Central memory CD8-positive, alpha-beta T cell (primary cell): ENCODE measurements at regions not wholly inside any gene's neighbourhood (a gene's known extent, or its start where the extent isn't known, plus 50 kb on each side); places are given as distances from the start of the nearest gene placed in this dataset.

ENCODE experiments used
- ATAC-seq: fragments of 150-1000 bp; cut with Tn5 transposase; replicated peaks from 2 replicates; pipeline ENCODE4 v1.10.0; 2022; ENCODE audit warnings: mild to moderate bottlenecking, moderate FRiP score, moderate number of reproducible peaks; ENCODE audit not compliant: poor library complexity, severe bottlenecking; ENCODE audit errors: extremely low read depth
- DNase-seq, 2 donors: peaks; one replicate each; pipeline ENCODE4 v3.0.0; 2021; ENCODE audit warnings: low spot score in 2 of 2
- H3K27ac Mint-ChIP-seq: one replicate; pipeline ENCODE4 v1.8.0; 2022; ENCODE audit warnings: low read depth, mild to moderate bottlenecking, moderate library complexity, mixed read lengths
- H3K27me3 Mint-ChIP-seq: one replicate; pipeline ENCODE4 v1.8.0; 2022; ENCODE audit warnings: mixed read lengths
- H3K36me3 Mint-ChIP-seq: one replicate; pipeline ENCODE4 v1.8.0; 2022; ENCODE audit warnings: mild to moderate bottlenecking, moderate library complexity, mixed read lengths; ENCODE audit not compliant: insufficient read depth
- H3K4me1 Mint-ChIP-seq: one replicate; pipeline ENCODE4 v1.8.0; 2022; ENCODE audit warnings: mixed read lengths
- H3K4me3 Mint-ChIP-seq: one replicate; pipeline ENCODE4 v1.8.0; 2022; ENCODE audit warnings: mild to moderate bottlenecking, moderate library complexity, mixed read lengths
- H3K9me3 Mint-ChIP-seq: one replicate; pipeline ENCODE4 v1.8.0; 2022; ENCODE audit warnings: mixed read lengths

DNA sequence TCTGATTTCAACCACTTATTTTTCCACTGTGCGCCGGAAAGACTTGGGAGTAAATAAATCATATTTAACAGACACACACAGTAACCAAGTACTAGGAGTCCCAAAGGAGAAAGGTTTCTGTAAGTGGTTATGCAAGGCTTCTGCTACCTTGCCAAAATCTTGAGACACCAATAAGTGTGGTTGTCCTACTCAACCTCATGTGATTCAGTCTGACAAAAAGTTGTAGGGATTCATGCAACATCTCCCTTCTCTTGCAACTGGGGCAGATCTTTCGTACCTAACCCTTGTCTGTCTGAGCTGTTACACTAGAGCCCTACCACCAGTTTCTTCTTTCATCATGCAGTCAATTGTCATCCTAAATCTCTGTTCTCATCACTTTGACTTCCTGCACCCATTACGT, 69.9 kb upstream of the NUDT7 start:
- no peak for DNase-seq
- no peak for ATAC-seq
- Mint-ChIP-seq H3K36me3 (no peaks in the 10 kb centered on the region), H3K27me3 (peaks cover 51% of the 10 kb centered on the region), H3K4me3 (no peak overlapping the region), H3K4me1 (peaks cover 4% of the 10 kb centered on the region), H3K9me3 (no peaks in the 10 kb centered on the region), H3K27ac (no peak overlapping the region)

GRCh38 chr16:77657016-77657415, 65.3 kb upstream of the NUDT7 start:
- H3K4me1 Mint-ChIP-seq = peaks cover 4% of the 10 kb centered on the region
- H3K4me3 Mint-ChIP-seq = no peak overlapping the region
- no peaks in the 10 kb centered on the region for H3K9me3 Mint-ChIP-seq
- no peak overlapping the region for H3K27ac Mint-ChIP-seq
- peaks cover 18% of the 10 kb centered on the region for H3K27me3 Mint-ChIP-seq
- ATAC-seq = no peak
- no peak for DNase-seq
- no peaks in the 10 kb centered on the region for H3K36me3 Mint-ChIP-seq

DNA sequence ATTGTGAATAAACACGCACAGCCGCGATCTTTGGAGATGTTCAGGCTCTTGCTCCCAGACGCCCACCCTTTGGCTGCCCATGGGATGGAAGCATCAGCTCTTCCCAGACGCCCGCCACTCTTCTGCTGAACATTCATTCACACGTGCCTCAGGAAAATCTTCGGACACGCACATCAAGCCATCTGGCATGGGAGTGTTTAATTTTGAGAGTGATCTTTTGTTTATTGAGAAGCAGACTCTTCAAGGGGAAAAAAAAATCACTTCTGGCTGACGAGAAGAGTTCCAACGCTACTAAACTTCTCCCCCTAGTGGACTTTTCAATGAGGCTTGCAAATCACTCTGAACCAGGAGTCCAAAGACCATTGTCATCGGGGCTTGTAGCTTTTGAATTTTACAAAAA, 62.0 kb upstream of the NUDT7 start:
- no peak overlapping the region for H3K4me3 Mint-ChIP-seq
- H3K36me3 Mint-ChIP-seq = no peaks in the 10 kb centered on the region
- ATAC-seq (no peak), DNase-seq (no peak)
- H3K4me1 Mint-ChIP-seq = no peaks in the 10 kb centered on the region
- no peaks in the 10 kb centered on the region for H3K27me3 Mint-ChIP-seq
- no peaks in the 10 kb centered on the region for H3K9me3 Mint-ChIP-seq
- no peak overlapping the region for H3K27ac Mint-ChIP-seq

DNA sequence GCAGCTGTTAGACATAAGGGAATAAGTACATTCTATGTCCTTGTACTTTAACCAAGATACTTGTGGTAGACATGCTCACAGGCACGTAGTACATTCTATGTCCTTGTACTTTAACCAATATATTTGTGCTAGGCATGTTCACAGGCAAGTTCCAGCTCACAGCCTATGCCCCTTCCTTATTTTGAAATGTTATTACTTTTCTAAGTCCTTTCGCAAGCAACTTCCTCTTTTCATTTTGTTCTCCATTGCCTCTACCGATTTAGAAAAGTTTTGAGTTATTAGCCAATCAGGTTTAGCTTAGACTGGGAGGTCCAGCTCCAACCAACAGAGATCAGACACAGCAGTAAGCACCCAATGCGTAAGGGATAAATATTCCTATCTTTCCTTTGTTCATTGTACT, 60.1 kb upstream of the NUDT7 start:
- ATAC-seq = no peak
- H3K9me3 Mint-ChIP-seq = no peaks in the 10 kb centered on the region
- no peak overlapping the region for H3K27ac Mint-ChIP-seq
- no peaks in the 10 kb centered on the region for H3K4me1 Mint-ChIP-seq
- H3K27me3 Mint-ChIP-seq = peaks cover 6% of the 10 kb centered on the region
- no peak for DNase-seq
- no peak overlapping the region for H3K4me3 Mint-ChIP-seq
- no peaks in the 10 kb centered on the region for H3K36me3 Mint-ChIP-seq

DNA sequence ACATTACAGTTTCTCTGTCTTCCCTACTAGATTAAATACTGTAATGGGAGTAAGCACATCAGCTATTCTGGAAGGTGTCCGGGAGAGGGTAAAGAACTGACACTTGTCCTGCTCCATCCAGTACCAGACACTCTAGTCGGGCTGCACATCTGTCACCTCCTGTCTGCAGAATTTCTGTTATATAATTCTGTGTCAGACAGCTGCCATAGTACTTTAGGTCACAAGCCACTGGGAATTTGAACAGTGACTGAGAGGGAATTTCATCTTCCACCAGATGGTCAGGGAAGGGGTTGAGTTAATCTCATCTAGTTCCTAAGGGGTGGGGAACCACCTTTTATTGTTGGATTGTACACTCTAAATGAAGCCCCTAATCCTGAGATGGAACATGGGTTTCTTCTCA, 58.6 kb upstream of the NUDT7 start:
- peaks cover 19% of the 10 kb centered on the region for H3K27me3 Mint-ChIP-seq
- no peak overlapping the region for H3K4me3 Mint-ChIP-seq
- H3K27ac Mint-ChIP-seq = no peak overlapping the region
- DNase-seq = no peak
- H3K36me3 Mint-ChIP-seq = no peaks in the 10 kb centered on the region
- H3K4me1 Mint-ChIP-seq = no peaks in the 10 kb centered on the region
- H3K9me3 Mint-ChIP-seq = no peaks in the 10 kb centered on the region
- ATAC-seq = no peak

GRCh38 chr16:77666771-77667170, 55.5 kb upstream of the NUDT7 start:
- Mint-ChIP-seq H3K27me3 (peaks cover 27% of the 10 kb centered on the region), H3K9me3 (no peaks in the 10 kb centered on the region), H3K4me1 (no peaks in the 10 kb centered on the region), H3K36me3 (no peaks in the 10 kb centered on the region), H3K4me3 (no peak overlapping the region), H3K27ac (no peak overlapping the region)
- ATAC-seq (no peak), DNase-seq (no peak)

GRCh38 chr16:77668201-77668600, 54.1 kb upstream of the NUDT7 start:
- H3K27me3 Mint-ChIP-seq = peaks cover 27% of the 10 kb centered on the region
- H3K4me1 Mint-ChIP-seq = no peaks in the 10 kb centered on the region
- DNase-seq = no peak
- no peaks in the 10 kb centered on the region for H3K9me3 Mint-ChIP-seq
- ATAC-seq = no peak
- no peak overlapping the region for H3K27ac Mint-ChIP-seq
- H3K4me3 Mint-ChIP-seq = no peak overlapping the region
- H3K36me3 Mint-ChIP-seq = no peaks in the 10 kb centered on the region

GRCh38 chr16:77669057-77669456, 53.3 kb upstream of the NUDT7 start:
- H3K36me3 Mint-ChIP-seq = no peaks in the 10 kb centered on the region
- no peak overlapping the region for H3K4me3 Mint-ChIP-seq
- H3K27ac Mint-ChIP-seq = no peak overlapping the region
- H3K9me3 Mint-ChIP-seq = no peaks in the 10 kb centered on the region
- no peak for DNase-seq
- peaks cover 27% of the 10 kb centered on the region for H3K27me3 Mint-ChIP-seq
- ATAC-seq = no peak
- no peaks in the 10 kb centered on the region for H3K4me1 Mint-ChIP-seq
